Brain microvascular endothelial cell (primary cell): ENCODE measurements at regions not wholly inside any gene's neighbourhood (a gene's known extent, or its start where the extent isn't known, plus 50 kb on each side); places are given as distances from the start of the nearest gene placed in this dataset.
A peak's percentile ranks its signal among the peaks of the same experiment; 100 is the strongest.

Experiments used
- DNase-seq: peaks from one replicate; pipeline ENCODE4 v3.0.0-alpha.2; 2020
- H3K27ac ChIP-seq: fragments of 250-450 bp; sonication (Bioruptor Pico); 2 replicates; pipeline ENCODE4 v1.5.1; 2020; ENCODE audit warnings: mild to moderate bottlenecking, moderate library complexity
- H3K27me3 ChIP-seq: fragments of 250-450 bp; sonication (Bioruptor Pico); replicated peaks from 2 replicates; pipeline ENCODE4 v1.5.1; 2020; ENCODE audit warnings: mild to moderate bottlenecking
- H3K36me3 ChIP-seq: fragments of 250-450 bp; sonication (Bioruptor Pico); replicated peaks from 2 replicates; pipeline ENCODE4 v1.5.1; 2020; ENCODE audit warnings: mild to moderate bottlenecking
- H3K4me3 ChIP-seq: 2 replicates; pipeline ENCODE4 v1.5.1; 2011; ENCODE audit warnings: low read depth, mild to moderate bottlenecking, control low read depth, low read length, moderate library complexity
- in situ Hi-C: cut with HindIII; loops from 2 replicates; pipeline ENCODE4 v1.10.0; 2017; ENCODE audit warnings: low sequenced_read_pairs, low pct_ligation_motif_present
- TF ChIP-seq, protein P1 (sequence below): IDR thresholded peaks from 2 replicates; pipeline ENCODE4 v1.5.1; 2011; ENCODE audit warnings: low read depth, mild to moderate bottlenecking, moderate library complexity, low read length, control low read depth, inconsistent platforms; ENCODE audit errors: missing control alignments

DNA sequence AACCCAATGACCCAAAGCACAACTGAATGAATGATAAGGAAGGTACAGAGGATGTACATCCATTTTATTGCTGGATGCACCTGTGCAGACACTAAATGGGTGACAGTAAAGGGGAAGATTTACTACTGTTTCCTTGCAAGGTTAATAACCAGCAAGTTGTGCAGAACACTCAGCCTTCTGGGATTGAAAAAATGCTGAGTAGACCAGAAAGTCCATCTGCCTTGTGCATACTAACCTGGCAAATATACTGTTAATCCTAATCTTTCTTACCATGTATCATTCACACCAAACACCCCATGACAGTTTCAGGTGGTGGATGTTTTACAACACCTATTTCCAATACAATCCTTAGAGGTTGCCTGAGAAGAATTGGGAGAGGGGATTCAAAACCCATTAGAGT is 814.1 kb upstream of the NRXN1 start:
- no peak for DNase-seq
- Histone ChIP-seq H3K27ac (no peak overlapping the region), H3K36me3 (no peaks in the 10 kb centered on the region), H3K4me3 (no peak overlapping the region), H3K27me3 (no peaks in the 10 kb centered on the region)
- in situ Hi-C loops: no loop called here
- TF ChIP-seq, protein P1, sequence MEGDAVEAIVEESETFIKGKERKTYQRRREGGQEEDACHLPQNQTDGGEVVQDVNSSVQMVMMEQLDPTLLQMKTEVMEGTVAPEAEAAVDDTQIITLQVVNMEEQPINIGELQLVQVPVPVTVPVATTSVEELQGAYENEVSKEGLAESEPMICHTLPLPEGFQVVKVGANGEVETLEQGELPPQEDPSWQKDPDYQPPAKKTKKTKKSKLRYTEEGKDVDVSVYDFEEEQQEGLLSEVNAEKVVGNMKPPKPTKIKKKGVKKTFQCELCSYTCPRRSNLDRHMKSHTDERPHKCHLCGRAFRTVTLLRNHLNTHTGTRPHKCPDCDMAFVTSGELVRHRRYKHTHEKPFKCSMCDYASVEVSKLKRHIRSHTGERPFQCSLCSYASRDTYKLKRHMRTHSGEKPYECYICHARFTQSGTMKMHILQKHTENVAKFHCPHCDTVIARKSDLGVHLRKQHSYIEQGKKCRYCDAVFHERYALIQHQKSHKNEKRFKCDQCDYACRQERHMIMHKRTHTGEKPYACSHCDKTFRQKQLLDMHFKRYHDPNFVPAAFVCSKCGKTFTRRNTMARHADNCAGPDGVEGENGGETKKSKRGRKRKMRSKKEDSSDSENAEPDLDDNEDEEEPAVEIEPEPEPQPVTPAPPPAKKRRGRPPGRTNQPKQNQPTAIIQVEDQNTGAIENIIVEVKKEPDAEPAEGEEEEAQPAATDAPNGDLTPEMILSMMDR: no peak

DNA sequence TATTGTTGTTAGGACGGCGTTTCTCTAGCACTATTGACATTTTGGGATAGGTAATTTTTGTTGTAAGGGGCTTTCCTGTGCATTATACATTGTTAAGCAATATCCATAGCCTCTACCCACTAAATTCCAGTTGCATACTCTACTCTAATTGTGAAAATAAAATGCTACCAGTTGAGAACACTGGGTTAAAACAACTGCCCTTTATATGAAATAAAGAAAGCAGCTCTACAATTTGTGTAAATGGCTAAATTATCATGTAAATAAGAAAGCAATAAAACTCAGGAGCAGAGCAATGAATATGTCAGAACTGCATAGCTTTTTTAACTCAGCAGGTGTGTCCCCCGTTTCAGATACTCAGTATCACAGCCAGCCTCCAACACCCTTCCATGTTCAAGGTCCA is 812.7 kb upstream of the NRXN1 start:
- no peak for DNase-seq
- TF ChIP-seq, protein P1: no peak
- no peak overlapping the region for H3K4me3 ChIP-seq
- in situ Hi-C loops: no loop called here
- no peak overlapping the region for H3K27ac ChIP-seq
- no peaks in the 10 kb centered on the region for H3K36me3 ChIP-seq
- H3K27me3 ChIP-seq: no peaks in the 10 kb centered on the region

DNA sequence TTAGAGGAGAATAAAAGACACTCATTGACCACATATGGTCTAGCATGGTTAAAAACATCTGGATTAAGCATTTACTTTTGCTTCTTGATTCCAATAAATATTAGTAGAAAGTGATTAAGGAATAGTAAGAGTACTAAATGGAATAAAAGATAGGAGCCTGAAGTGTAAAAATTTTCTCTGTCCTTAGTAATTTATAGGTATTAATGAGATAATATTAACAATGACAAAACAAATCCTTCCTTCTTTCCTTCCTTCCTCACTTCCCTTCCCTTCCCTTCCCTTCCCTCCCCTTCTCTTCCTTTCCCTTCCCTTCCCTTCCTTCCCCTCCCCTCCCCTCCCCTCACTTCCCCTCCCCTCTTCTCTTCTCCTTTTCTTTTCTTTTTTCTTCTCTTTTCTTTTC is 797.5 kb upstream of the NRXN1 start:
- in situ Hi-C loops: no loop called here
- TF ChIP-seq, protein P1: no peak
- DNase-seq: no peak
- H3K36me3 ChIP-seq: no peaks in the 10 kb centered on the region
- no peak overlapping the region for H3K27ac ChIP-seq
- no peaks in the 10 kb centered on the region for H3K27me3 ChIP-seq
- no peak overlapping the region for H3K4me3 ChIP-seq

DNA sequence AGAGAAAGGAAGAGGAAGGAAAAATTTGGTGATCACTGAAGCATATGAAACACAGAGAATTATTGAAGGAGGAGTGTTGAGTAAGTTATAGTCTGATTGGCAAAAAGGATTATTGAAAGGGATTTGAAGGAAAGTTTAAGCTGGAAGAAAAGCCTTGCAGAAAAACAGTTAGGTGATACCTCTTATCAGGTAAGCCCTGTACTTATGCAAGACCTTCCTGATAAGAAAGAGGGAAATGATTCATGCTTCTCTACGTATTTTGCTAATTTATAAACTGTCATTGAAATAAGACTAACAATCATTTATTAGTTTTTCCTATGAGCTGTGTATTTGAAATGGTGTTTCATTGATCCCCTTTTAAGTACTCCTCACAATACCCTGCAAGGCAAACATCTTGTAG is 793.9 kb upstream of the NRXN1 start:
- TF ChIP-seq, protein P1: no peak
- H3K4me3 ChIP-seq: no peak overlapping the region
- no peak overlapping the region for H3K27ac ChIP-seq
- no peaks in the 10 kb centered on the region for H3K36me3 ChIP-seq
- in situ Hi-C loops: no loop called here
- H3K27me3 ChIP-seq: no peaks in the 10 kb centered on the region
- DNase-seq: no peak

DNA sequence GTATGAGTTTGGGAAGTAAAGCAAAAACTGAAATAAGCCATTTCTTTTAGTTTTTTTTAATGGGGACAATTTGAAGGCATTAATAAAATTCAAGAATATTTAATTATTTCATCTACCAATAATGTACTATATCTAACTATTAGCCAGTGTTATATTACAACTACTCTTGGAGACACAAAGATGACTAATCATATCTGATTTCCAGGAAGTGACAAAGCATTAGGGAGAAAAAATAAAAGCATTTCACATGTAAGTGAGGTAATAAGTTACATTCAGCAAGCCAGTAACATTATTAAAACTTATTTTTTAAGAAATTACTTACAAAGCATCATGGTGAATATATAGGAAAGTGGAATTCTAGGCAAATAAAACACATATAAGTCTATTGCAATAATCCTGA is 781.3 kb upstream of the NRXN1 start:
- TF ChIP-seq, protein P1: no peak
- Histone ChIP-seq H3K4me3 (no peak overlapping the region), H3K27me3 (no peaks in the 10 kb centered on the region), H3K27ac (peak overlapping the region; percentile 73), H3K36me3 (no peaks in the 10 kb centered on the region)
- DNase-seq: no peak
- in situ Hi-C loops: no loop called here

DNA sequence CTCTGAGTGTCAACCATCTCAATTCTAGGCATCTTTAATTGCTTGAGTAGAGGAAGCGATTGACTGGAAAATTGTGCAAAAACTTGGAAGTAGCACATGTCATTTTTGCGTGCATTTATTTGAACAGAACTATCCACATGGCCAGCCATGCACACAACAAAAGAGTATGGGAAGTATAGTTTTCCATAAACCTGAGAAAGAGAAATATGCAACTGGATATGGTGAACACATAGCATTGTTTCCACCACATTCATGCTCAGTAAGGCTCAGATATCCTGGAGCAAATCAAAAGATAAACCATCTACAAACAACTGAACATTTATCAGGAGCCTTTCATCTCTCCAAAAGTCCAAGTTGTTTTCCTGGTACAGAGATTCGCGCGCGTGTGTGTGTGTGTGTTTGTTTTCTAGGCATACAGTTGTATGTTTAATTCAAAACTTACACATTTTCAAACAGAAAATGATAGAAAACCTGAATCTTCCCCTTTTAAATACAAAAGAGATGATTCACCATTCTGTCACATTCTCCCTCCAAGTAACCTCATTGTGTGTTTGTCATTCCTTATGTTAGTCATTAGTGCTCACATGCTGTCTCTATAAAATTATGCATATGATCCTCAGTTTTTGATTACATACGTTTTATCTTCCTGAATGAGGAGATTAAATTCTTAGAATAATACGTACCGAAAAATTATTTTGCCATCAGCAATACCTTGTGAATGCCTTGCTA is 780.4 kb upstream of the NRXN1 start:
- Histone ChIP-seq H3K4me3 (no peak overlapping the region), H3K36me3 (no peaks in the 10 kb centered on the region), H3K27ac (peak overlapping the region; percentile 73), H3K27me3 (no peaks in the 10 kb centered on the region)
- peak; percentile 6 for DNase-seq
- in situ Hi-C loops: no loop called here
- TF ChIP-seq, protein P1: no peak
